ENCODE measurements at regions not wholly inside any gene's neighbourhood (a gene's known extent, or its start where the extent isn't known, plus 50 kb on each side); places are given as distances from the start of the nearest gene placed in this dataset.

DNA sequence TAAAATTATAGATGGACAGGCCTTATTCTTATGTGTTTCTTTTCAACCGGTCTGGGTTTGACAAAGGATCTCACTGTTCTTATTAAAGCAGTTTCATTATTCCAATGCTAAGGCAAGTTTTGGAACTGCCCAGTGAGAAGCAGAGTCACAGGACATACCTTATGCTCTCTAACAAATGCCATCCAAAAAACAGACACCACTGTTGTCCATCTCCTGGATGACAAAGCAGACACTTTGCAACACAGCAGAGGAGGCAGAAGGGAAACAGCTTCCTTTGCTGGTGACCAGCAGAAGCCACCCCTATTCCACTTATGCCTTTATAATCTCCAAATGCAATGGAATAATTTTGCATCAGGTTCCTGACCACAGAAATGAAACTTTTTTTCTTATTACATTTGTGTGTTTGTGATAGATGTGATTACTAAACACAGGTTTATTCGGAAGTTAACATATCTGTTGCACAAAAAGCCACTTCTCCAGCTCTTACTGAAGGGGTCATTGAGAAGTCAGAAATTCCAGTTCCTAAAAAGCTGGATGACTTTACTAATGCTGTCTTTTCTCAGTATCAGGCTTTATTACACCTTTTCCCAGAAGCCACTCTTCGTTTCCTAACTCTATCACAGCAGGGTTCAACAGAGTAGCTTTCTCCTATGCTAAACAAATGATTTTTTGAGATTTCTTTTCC is 115.6 kb downstream of the BTG1 start:
- no peak for DNase-seq

DNA sequence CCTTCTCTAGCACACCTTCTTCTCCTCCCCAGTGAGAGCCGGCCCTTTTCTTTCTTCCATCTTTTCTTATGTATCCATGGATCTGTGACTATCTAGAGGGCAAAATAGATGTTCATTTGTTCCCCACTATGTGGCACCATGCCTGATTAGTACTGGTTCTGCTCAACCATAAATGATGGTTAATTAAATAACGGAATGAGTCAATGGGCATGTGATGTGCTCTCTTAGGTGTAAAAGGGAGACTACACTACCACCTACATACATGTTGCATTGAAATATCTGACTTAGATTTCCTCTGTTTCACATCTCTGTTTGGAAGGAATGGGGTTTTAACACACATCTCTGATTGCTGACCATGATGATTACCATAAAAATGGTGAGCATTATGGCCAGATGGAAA is 116.5 kb downstream of the BTG1 start:
- no peak for DNase-seq

- DNase-seq, result no peak
These were observed 117.3 kb downstream of the BTG1 start for GRCh38 chr12:92028441-92028709.

GRCh38 chr12:92027701-92028440 is 117.8 kb downstream of the BTG1 start:
- DNase-seq, result no peak

DNA sequence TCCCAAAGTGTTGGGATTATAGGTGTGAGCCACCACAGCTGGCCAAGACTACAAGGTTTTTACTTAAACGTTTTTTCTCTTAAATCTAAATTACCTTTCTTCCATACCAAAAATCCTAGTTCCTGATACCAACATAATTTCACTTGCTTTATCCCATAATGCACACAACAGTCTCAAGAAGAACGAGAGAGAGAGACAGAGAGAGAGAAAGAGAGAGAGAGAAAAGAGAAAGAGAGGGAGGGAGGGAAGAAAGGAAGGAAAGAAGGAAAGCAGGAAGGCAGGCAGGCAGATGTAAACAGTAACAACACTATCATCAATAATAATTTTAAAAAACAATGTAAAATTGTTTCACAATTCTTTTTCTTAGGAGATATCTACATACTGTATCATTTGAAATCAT is 118.4 kb downstream of the BTG1 start:
- no peak for DNase-seq

DNA sequence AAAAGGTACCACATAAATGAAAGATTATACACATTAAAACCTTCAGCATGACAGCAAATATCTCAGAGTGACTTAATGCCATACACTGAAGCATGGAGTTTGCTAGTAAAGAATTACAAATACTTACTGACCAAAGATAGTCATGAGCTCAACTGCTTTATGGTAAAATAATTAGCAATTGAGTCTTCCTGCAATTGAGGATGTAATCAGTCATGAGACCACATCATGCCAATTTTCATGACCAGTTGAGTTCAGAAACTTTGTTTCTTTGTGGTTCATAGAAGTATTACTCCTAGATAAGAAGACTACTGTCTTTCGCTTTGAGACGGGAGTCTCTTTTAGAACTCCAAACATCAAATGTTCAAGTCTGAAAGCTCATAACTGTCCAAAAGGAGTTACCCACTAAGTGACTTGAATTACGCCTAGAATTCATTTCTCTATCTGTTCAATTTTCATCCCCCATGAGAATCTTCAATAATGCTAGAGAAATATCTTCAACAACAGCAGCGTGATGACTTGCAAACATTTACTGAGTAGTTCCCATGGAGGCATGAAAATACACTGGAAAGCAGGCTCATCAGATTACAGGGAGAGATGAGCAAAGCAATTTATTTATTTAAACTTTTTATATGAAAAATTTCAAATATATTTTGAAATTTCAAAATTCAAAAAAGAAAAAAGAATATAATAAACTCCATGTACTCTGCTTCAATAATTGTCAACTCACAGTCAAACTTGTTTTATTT is 120.0 kb downstream of the BTG1 start:
- no peak for DNase-seq

DNA sequence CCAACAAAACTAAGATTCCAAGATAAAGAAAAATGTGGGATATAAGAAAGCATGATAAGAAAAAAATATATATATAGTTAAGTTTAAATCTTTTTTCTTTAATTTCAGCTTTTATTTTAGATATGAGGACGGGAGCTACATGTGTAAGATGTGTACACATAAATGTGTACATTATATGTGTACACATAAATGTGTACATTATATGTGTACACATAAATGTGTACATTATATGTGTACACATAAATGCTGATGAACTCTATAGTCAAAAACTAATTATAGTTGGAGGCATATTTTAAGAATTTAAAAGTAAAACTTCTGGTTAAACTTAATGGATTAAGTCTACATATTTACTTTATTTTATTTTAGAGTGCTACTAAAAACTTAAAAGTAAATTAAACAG is 123.6 kb downstream of the BTG1 start:
- no peak for DNase-seq

DNA sequence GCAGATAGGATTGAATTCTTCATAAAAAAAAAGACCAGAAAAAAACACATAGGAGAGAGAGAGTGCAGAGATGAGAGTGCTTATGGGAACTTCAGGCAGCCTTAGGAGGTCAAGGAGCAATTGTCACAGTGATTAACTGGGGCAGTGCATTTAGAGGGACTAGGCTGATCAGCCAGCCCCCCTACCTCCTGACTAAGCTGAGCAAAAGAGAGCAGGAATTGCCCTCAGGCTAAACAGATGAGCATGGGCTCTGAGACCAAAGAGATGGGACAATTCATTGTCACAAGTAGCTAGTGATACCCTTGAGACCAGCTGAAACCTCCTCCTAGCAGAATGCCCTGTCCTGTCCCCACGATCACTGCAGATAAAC is 124.0 kb downstream of the BTG1 start:
- DNase-seq, result no peak

DNA sequence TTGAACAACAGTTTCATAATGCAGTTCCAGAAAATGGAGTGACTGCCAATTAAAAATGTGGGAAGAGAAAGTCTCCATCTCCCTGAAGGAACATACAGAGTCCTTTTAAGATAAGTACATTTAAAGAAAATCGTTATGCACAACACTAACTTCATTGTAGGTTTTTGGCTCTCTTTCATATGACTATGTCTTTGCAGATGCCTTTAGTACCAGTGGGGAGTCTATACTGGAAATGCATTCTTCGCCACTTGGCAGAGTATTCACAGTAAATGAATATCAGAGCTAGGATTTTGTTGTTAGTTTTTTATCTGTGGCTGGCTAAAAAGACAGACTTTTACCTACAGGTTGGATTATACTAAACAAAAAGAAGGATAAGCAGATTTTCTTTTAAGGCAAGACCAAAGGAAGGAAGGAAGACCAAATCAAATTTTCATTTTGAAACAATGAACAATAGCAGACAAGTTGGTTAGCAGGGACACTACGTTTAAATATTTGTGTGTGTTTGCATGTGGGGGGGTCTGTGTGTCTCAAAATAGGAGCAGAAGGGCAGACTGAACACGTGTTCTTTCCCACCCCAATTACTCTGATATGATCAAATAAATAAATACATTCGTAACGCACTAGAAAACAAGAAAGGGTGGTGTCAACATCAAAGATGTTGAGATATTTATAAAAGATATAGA is 124.5 kb downstream of the BTG1 start:
- DNase-seq, result no peak

DNA sequence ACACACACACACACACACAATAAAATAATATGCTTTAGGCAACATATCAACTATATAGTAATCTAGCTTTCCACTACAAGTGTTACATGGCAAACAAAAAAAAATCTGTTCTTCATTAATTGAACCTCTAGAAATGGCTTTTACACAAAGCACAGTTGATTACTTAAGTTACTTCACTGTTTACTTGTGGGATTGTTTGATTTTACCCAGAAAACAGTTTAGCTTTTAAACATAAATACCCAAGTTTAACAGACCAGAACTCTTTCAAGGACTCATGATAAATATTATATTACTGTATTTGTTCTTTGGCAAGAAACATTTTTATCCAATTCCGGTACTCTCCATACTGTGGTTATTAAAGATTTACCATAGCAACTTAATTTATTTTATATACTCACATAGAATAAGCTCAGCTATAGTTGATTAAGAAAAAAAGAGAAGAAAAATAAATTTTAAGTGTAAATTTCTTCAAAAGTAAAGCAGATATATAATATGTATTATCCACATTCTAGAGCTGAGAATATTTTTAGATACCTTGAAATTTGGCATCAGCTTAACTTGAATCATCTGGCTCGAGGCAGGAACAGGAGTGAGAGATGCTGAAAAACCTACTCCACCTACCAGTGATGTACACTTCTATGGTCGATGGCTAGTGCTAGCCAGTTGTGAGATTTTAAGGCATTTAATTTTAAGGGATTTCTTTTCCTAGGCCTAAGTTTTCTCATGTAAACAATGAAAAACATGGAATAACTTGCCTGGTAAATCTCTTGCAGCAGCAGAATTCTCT is 126.0 kb downstream of the BTG1 start:
- no peak for DNase-seq

DNA sequence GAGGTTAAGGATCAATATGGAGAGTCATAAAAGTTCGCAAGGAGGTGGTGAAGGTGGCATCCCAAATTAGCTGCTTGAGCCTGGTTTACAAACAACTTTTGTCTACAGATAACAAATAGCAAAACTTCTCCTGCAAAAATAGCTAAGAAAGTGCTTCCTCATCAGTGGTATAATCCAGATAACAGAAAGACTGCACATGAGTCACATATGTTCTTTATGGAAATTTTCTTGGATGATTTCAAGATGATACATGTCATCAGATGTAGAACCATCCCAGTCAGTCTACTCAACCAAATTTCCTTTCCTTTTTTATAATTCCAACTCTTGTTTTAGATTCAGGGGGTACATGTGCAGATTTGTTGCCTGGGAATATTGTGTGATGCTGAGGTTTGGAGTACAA is 133.0 kb downstream of the BTG1 start:
- DNase-seq, result no peak

- DNase-seq, result no peak
These were observed 134.6 kb downstream of the BTG1 start for GRCh38 chr12:92010853-92011701.

DNA sequence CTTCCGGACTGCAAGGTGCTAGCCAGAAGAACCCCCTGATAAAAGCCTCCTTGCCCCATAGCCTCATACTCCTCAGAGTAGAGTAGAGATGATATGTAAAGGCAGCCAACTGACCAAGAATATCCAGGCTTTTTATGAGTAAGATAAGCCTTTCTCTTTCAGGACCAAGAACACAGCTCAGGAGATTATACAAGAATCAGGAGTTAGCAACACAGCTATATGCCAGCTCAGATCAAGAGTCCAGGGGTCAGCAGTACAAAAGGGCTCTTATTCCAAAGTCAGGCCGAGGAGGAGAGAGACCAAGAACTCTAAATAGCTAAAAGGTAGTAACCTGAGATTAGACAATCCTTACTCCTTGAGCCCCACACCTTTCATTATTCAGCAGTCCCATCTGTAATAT is 135.3 kb downstream of the BTG1 start:
- no peak for DNase-seq

DNA sequence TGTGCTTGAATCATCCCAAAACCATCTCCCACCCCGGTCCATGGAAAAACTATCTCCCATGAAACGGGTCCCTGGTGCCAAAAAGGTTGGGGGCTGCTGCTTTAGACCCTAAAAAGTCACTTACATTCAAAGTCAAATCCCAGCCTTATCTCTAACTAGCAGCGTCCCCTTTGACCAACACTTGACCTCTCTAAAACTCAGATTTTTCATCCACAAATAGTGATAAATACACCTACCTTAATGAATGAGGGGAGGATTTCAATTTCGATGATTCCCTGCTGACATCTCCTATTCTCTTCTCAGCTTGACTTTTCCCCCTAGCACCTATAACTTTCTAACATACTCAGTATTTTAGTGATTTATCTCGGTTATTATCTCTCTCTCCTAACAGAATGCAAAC is 137.3 kb downstream of the BTG1 start:
- no peak for DNase-seq

GRCh38 chr12:92007787-92008186 is 137.9 kb downstream of the BTG1 start:
- DNase-seq, result no peak

DNA sequence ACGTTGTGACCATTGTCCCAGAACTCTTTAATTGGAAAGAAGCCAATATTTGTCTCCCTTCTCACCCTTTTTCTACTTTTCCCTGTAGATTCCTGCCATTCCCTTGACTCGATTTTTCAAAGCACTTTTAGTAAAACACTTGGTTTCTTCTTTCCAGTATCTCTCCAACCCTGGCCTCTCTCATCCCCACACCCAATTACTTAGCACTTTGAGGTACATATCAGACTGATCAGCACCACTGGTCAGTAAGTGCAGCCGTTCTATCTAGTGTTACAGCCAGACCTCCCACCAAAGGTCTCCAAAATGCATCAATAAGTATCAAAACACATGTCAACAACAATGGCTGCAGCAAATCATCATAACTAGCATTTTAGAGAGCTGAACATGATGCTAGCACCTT is 141.9 kb downstream of the BTG1 start:
- DNase-seq, result no peak

GRCh38 chr12:92002673-92003382 is 142.8 kb downstream of the BTG1 start:
- DNase-seq, result no peak

DNA sequence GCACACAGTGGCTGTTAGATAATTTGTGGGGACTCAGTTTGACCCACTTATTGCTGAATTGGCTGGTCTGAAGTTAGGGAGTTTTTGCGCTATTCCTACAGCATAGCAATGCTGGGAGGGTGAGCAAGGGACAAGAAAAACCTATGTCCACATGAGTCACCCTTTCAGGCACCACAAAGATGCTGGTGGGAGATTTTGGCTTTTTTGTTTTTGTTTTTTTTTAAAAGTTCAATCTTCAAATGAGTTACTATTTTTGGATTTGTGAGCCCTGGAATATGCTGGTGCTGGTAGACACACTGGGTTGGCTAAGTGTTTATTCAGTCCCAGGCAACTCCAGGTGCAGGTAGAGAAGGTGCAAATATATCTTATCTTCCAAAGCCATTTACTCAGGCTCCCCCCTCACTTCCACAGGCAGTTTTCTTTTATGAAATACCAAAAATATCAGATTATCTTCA is 143.4 kb downstream of the BTG1 start:
- no peak for DNase-seq

GRCh38 chr12:92000597-92000996 is 145.0 kb downstream of the BTG1 start:
- DNase-seq, result no peak

DNA sequence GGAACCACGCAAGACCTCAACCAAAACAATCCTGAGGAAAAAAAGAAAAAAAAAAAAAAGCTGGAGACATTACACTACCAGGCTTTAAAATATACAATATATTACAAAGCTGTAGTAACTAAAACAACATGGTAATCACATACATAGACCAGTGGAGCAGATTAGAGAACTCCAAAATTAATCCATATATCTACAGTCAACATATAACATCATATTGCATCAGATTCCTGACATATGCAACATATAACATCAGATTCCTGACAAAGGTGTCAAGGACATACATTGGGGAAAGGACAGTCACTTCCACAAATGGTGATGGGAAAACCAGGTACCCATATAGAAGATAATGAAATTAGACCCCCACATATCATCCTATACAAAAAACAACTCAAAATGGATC is 145.8 kb downstream of the BTG1 start:
- no peak for DNase-seq

DNA sequence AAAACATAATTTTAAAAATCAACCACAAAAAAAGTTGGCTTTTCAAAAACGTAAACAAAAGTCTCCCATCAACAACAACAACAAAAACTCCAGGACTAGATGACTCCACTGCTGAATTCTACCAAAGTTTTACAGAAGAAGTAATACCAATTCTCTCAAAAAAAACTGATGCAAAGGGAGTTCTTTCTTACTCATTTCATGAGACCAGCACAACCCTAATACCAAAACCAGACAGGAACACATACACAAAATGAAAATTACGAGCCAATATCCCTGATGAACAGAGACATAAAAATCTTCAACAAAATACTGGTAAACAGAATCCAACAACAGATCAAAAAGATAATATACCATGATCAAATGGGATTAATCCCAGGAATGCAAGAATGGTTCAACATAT is 147.3 kb downstream of the BTG1 start:
- no peak for DNase-seq

Measured in activated T-cell treated with anti-CD3 and anti-CD28 coated beads, Interleukin-2, amount 50 U/mL, for 1 hour (primary cell).